GM18870 (cell line): ENCODE measurements at regions not wholly inside any gene's neighbourhood (a gene's known extent, or its start where the extent isn't known, plus 50 kb on each side); places are given as distances from the start of the nearest gene placed in this dataset.
"Not testable (repeated sequence)": the region's sequence is repeated elsewhere in the genome, so short reads cannot be mapped to it uniquely, and the experiment has no call there.

Source experiments
- ATAC-seq: cut with Tn5 transposase; IDR thresholded peaks from one replicate; pipeline ENCODE4 v1.9.1; 2021; ENCODE audit warnings: moderate library complexity; ENCODE audit not compliant: unreplicated experiment

DNA sequence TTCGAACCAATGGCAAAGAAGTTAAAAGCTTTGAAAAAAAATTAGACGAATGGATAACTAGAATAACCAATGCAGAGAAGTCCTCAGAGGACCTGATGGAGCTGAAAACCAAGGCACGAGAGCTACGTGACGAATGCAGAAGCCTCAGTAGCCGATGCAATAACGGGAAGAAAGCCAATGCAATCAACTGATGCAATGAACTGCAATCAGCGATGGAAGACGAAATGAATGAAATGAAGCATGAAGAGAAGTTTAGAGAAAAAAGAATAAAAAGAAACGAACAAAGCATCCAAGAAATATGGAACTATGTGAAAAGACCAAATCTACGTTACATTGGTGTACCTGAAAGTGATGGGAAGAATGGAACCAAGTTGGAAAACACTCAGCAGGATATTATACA is 52.6 kb upstream of the MRPS30 start:
- ATAC-seq = not testable (repeated sequence)

- ATAC-seq = peak; percentile 62
Measured at GRCh38 chr5:44747396-44747795, 61.4 kb upstream of the MRPS30 start.

DNA sequence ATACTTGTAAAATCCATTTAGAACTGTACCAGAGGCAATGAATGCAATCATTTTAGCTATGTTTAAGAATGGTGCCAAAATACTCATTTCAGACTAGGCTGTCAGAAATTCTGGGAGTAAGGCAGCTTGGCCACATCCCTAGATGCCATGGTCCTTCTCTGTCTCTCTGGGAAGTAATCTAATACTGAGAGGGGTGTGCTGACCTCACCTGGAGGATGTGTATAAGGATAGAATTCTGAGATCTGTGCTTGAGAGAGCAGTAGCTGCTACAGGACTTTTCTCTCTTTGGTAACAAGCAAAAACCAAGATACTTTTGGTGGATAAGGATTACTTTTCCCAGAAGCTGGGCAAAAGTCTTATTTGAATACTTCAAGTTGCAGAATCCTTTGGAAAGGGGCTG is 68.1 kb upstream of the MRPS30 start:
- ATAC-seq = no peak

DNA sequence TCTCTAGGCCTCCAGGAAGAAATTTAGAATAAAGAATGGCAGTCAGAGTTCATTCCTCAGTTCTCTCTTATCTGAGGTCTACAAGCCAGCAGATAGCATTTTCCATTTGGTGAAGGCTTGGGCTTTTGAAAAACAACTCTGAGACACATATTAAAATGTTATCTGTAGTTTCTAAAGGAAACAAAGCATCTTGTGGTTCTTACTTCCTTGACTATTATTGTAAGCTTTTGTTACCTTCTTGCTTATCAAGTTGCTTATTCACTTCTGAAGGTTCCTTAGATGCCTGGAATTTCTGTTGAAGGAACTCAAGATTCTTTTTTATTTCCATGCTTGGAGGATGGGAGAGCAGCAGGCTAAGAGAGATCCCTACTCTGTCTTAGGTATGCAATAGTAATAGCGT is 79.2 kb upstream of the MRPS30 start:
- ATAC-seq = no peak

DNA sequence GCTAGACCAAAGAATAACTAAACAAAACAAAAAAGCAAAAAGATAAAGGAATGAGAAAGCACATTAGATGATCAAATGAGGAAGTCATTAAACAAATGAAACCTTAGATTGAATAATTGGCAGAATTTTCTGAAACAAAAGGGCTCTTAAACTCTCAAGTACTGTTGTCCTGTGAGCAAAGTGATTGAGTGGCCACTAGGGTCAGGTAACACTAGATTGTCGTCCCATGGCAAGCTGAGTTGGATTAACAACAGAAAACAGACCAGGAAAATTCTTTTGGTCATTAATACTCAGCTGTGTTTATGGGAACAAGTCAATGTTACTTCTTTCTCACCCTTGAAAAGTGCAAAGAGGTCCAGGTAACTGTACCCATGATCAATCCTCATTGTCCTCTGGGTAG is 81.6 kb upstream of the MRPS30 start:
- no peak for ATAC-seq

GRCh38 chr5:44719856-44720255 is 88.9 kb upstream of the MRPS30 start:
- no peak for ATAC-seq

GRCh38 chr5:44714871-44715561 is 93.7 kb upstream of the MRPS30 start:
- ATAC-seq = no peak

GRCh38 chr5:44713446-44713845 is 95.3 kb upstream of the MRPS30 start:
- no peak for ATAC-seq

DNA sequence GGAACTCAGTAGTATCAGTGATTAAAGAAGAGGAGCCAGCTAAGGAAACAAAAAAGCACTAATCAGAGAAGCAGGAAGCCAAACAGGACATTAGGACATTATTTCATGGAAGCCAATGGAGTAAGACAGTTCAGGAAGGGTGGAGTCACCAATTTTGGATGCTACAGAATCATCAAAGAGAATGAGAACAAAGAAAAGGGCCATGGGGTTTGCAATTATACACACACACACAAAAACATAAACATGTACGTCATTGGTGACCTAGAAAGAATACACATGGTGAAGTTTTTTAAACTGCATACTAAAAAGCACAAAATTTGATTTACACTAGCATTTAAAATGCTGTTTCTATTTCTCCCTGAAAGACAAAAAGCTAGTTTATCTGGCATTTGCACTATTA is 96.8 kb upstream of the MRPS30 start:
- ATAC-seq = no peak

DNA sequence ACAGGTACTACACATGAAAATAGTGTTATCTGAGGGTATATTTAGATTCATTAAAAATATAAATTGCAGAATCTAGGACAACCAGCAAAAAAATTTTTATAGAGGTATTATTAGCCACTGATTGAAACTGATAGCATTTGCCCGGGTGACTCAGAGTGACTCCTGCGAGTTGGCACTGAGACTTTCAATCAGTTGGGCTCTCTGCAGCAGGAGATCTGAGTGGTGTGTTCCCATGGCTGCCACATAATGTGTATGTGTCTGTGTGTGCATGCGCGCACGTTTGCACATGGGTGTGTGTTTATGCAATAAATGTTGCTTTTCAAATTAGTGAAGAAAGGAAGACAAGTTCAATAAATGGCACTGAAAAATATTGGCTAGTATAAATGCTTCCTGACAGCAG is 100.1 kb upstream of the MRPS30 start:
- no peak for ATAC-seq

GRCh38 chr5:44707721-44708120 is 101.0 kb upstream of the MRPS30 start:
- no peak for ATAC-seq

DNA sequence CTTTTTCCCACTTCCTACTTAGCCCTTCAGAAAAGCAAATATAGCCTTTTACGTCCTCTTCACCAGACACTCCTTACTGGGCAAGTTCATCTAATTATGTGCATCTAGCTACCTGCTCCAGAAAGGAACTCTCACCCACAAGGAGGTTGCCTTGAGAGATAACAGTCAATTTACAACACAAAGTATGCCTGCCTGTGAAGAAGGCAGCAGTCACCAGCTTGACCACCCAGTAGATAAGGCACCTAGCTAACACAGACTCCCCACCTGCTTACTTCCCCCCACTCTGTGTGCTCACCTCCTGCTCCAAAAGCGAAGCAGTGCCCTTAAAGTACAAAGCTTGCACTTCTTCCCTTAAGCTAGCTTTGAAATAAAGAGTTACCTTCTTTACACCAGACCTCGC is 111.7 kb upstream of the MRPS30 start:
- no peak for ATAC-seq

DNA sequence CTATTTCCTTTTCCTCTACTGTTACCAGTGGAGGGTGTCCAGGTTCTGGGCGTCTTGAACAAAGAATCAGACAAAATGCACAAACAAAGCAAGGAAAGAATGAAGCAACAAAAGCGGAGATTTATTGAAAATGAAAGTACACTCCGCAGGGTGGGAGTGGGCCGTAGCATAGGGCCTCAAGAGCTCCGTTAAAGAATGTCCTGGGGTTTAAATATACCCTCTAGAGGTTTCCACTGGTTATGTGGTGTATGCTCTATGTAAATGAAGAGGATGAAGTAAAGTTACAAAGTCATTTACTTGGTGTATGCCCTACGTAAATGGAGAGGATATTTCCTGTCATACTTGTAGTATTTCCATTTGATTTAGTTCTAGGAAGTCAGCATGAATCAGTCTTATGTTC is 113.5 kb upstream of the MRPS30 start:
- no peak for ATAC-seq

GRCh38 chr5:44691802-44692201 is 116.9 kb upstream of the MRPS30 start:
- no peak for ATAC-seq

DNA sequence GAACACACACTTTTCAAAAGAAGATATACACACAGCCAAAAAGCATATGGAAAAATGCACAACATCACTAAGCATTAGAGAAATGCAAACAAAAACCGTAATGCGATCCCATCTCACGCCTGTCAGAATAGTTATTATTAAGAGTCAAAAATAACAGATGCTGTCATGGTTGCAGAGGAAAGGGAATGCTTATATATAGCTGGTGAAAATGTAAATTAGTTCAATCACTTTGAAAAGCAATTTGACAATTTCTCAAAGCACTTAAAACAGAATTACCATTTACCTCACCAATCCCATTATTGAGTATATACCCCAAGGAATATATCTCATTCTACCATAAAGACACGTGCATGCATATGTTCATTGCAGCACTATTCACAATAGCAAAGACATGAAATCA is 126.8 kb upstream of the MRPS30 start:
- ATAC-seq = no peak

GRCh38 chr5:44679214-44679613 is 129.5 kb upstream of the MRPS30 start:
- no peak for ATAC-seq

DNA sequence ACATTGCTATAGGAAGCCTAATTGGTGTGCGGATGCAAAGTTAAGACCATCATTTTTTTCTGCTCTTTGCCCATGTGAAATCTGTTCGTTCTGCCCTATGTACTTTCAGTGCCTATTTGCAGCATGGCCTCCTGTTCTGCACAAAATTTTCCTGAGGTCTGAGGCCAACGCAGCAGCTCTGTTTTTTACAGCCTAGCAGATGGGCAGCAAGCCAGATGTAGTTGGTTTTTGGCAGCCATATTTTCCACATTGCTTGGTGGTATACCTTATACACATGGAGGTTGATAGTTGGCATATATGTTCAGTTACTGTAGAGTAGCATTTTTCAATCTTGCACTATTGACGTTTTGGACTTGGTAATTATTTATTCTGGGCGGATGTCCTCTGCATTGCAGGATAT is 133.5 kb upstream of the MRPS30 start:
- ATAC-seq = no peak

DNA sequence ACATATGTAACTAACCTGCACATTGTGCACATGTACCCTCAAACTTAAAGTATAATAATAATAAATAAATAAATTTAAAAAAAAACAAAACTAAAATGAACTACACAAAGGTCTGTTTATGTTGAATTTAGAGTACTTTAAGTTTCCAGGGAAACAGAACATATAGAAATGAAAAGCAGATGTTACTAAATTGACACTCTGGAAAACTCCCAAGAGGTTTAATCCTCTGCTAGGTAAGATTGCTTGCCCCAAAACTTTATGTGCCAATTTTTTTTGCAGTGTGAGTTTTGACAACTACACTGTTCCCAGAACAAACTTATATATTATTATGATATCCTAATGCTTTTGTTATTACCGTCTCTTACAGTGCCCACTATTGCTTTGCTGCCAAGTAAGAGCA is 134.3 kb upstream of the MRPS30 start:
- no peak for ATAC-seq

GRCh38 chr5:44668471-44668870 is 140.3 kb upstream of the MRPS30 start:
- ATAC-seq = not testable (repeated sequence)

- no peak for ATAC-seq
Measured at GRCh38 chr5:44665101-44665701, 143.5 kb upstream of the MRPS30 start.

DNA sequence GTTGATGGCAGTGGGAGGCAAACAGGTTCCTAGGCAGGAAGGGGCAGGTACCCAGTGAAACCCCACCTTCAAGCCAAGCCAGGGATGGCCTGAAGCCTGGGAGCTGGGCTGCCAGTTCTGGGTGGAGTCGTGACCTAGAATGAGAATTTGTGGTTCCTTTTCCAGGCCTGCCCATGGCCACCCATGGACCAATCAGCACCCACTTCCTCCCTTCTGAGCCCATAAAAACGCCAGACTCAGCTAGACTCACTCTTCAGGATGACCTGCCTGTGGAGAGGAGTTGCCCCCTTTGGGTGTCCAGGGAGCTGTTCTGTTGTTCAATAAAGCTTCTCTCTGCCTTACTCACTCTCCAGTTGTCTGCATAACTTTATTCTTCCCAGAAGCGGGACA is 144.0 kb upstream of the MRPS30 start:
- ATAC-seq = no peak

DNA sequence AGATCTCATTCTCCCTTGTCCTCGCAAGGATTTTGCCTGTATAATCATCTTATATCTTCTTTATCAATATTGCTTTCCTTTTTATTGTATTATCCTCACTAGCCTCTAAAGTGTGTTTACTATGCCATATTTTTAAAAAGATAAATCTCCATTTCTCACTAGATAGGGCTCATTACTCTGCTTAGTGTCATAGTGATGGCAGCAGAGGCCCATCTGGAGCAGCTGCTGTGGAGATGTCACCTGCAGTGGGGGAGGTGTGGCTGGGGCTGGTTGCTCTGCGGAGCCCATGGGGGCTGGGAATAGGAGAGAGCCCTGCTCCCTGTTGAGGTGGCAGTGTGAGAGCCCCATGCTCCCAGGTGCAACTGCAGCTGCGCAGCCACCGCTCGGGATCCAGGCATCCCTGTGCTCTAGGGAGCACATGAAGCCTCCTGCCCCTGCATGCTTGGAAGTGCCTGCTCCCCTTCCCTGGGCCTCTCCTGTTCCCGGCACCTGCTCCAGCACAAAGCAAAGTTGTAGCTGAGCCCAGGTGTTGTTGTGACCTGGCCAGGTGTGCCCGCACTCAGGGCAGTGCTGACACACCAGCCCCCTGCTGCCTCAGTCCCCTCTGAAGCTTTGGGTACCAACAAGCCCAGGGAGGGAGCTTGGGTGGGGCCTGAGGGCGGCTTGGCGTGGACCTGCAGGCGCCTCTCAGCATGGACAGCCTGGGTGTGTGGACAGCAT is 144.6 kb upstream of the MRPS30 start:
- no peak for ATAC-seq
